ENCODE measurements at regions not wholly inside any gene's neighbourhood (a gene's known extent, or its start where the extent isn't known, plus 50 kb on each side); places are given as distances from the start of the nearest gene placed in this dataset.
A peak's percentile ranks its signal among the peaks of the same experiment; 100 is the strongest.

- WGBS (ENCODE audit: low lambda C conversion rate, missing lambda C conversion rate): 70% methylated on average over 1 of the region's 1 CpG
- Histone ChIP-seq H3K27ac (no peak overlapping the region), H4K20me1 (ENCODE audit: insufficient read depth, poor library complexity, severe bottlenecking) (no peaks in the 10 kb centered on the region), H3K9me2 (replicated peaks; ENCODE audit: insufficient read depth) (no peaks in the 10 kb centered on the region), H3K4me2 (no peak overlapping the region), H3K9me3 (ENCODE audit: low read depth) (no peaks in the 10 kb centered on the region), H3K79me2 (no peaks in the 10 kb centered on the region), H2AFZ (no peak overlapping the region), H3K4me1 (ENCODE audit: insufficient read depth) (no peaks in the 10 kb centered on the region), H3K27me3 (no peaks in the 10 kb centered on the region), H3K4me3 (no peak overlapping the region), H3K36me3 (replicated peaks; ENCODE audit: insufficient read depth, low read depth) (no peaks in the 10 kb centered on the region)
- no peak for TF ChIP-seq CTCF (IDR thresholded peaks at IDR 0.05; ENCODE audit: poor library complexity)
- no peak for TF ChIP-seq EZH2phosphoT487 (IDR thresholded peaks at IDR 0.05; ENCODE audit: low read depth, severe bottlenecking, unreplicated experiment)
- TF ChIP-seq EZH2 (IDR thresholded peaks at IDR 0.05; ENCODE audit: borderline replicate concordance): no peak
- no peak for DNase-seq (ENCODE audit: low spot score)
Observed at GRCh38 chr9:78133751-78134150, 102.1 kb upstream of the CEP78 start.

GRCh38 chr9:78132701-78133058 is 101.1 kb upstream of the GNAQ start:
- Histone ChIP-seq H3K27ac (no peak overlapping the region), H3K9me3 (ENCODE audit: low read depth) (no peaks in the 10 kb centered on the region), H2AFZ (peak overlapping the region; percentile 56), H3K4me1 (ENCODE audit: insufficient read depth) (no peaks in the 10 kb centered on the region), H4K20me1 (ENCODE audit: insufficient read depth, poor library complexity, severe bottlenecking) (no peaks in the 10 kb centered on the region), H3K36me3 (replicated peaks; ENCODE audit: insufficient read depth, low read depth) (no peaks in the 10 kb centered on the region), H3K27me3 (no peaks in the 10 kb centered on the region), H3K9me2 (replicated peaks; ENCODE audit: insufficient read depth) (no peaks in the 10 kb centered on the region), H3K4me2 (peak overlapping the region; percentile 31), H3K79me2 (no peaks in the 10 kb centered on the region), H3K4me3 (no peak overlapping the region)
- no peak for TF ChIP-seq EZH2 (IDR thresholded peaks at IDR 0.05; ENCODE audit: borderline replicate concordance)
- no peak for TF ChIP-seq CTCF (IDR thresholded peaks at IDR 0.05; ENCODE audit: poor library complexity)
- TF ChIP-seq EZH2phosphoT487 (IDR thresholded peaks at IDR 0.05; ENCODE audit: low read depth, severe bottlenecking, unreplicated experiment): no peak
- DNase-seq (ENCODE audit: low spot score): no peak
- WGBS (ENCODE audit: low lambda C conversion rate, missing lambda C conversion rate): 50% methylated on average over 2 of the region's 2 CpGs

GRCh38 chr9:78131969-78132700 is 100.5 kb upstream of the GNAQ start:
- Histone ChIP-seq H3K79me2 (no peaks in the 10 kb centered on the region), H3K9me2 (replicated peaks; ENCODE audit: insufficient read depth) (no peaks in the 10 kb centered on the region), H2AFZ (peak overlapping the region; percentile 56)

More at GRCh38 chr9:78131969-78132700, 100.5 kb upstream of the GNAQ start:
- WGBS (ENCODE audit: low lambda C conversion rate, missing lambda C conversion rate): 81% methylated on average over 2 of the region's 2 CpGs
- Histone ChIP-seq H3K36me3 (replicated peaks; ENCODE audit: insufficient read depth, low read depth) (no peaks in the 10 kb centered on the region), H4K20me1 (ENCODE audit: insufficient read depth, poor library complexity, severe bottlenecking) (no peaks in the 10 kb centered on the region), H3K4me2 (peak overlapping the region; percentile 31), H3K4me1 (ENCODE audit: insufficient read depth) (no peaks in the 10 kb centered on the region), H3K27me3 (no peaks in the 10 kb centered on the region), H3K27ac (no peak overlapping the region), H3K4me3 (no peak overlapping the region), H3K9me3 (ENCODE audit: low read depth) (no peaks in the 10 kb centered on the region)
- DNase-seq (ENCODE audit: low spot score): no peak
- TF ChIP-seq EZH2phosphoT487 (IDR thresholded peaks at IDR 0.05; ENCODE audit: low read depth, severe bottlenecking, unreplicated experiment) (no peak), EZH2 (IDR thresholded peaks at IDR 0.05; ENCODE audit: borderline replicate concordance) (no peak), CTCF (IDR thresholded peaks at IDR 0.05; ENCODE audit: poor library complexity) (no peak)

Measured in hepatocyte (in vitro differentiated cells).